HEK293 (cell line): ENCODE measurements at regions not wholly inside any gene's neighbourhood (a gene's known extent, or its start where the extent isn't known, plus 50 kb on each side); places are given as distances from the start of the nearest gene placed in this dataset.

Source experiments
- CTCF ChIA-PET: fragments of 350-600 bp; formaldehyde crosslinking; extraction: SDS; loops from one replicate; lab custom pipeline; 2021; ENCODE audit warnings: antibody characterized with exemption; lab: Yijun Ruan, JAX
- POLR2A ChIA-PET: fragments of 300-600 bp; formaldehyde crosslinking; extraction: SDS; loops from one replicate; lab custom pipeline; 2020; ENCODE audit warnings: antibody characterized with exemption, inconsistent platforms; lab: Yijun Ruan, JAX
- H3K27ac ChIP-seq: fragments of 200-500 bp; sonication (Bioruptor generic); 2 replicates; pipeline ENCODE4 v1.5.1; 2014; ENCODE audit warnings: low read depth, low read length, control low read depth, inconsistent platforms; ENCODE audit errors: extremely low read depth
- H3K36me3 ChIP-seq, 2 experiments: fragments of 200-500 bp in 1 of 2; sonication (Bioruptor generic) in 1 of 2; 1 replicate in 1 of 2; 2 replicates in 1 of 2; pipeline ENCODE4 v1.5.1; 2014 to 2017; ENCODE audit warnings: inconsistent platforms in 2 of 2, low read length in 2 of 2; ENCODE audit not compliant: control insufficient read depth in 2 of 2, insufficient read depth in 1 of 2
- H3K4me1 ChIP-seq: fragments of 200-500 bp; sonication (Bioruptor generic); 2 replicates; pipeline ENCODE4 v1.5.1; 2014; ENCODE audit warnings: mild to moderate bottlenecking, low read length, inconsistent platforms; ENCODE audit not compliant: control insufficient read depth, insufficient read depth
- H3K4me3 ChIP-seq: 2 replicates; pipeline ENCODE4 v1.5.1; 2011; ENCODE audit warnings: low read depth, mild to moderate bottlenecking, control low read depth, low read length, moderate library complexity
- H3K9me3 ChIP-seq: fragments of 200-500 bp; sonication (Bioruptor generic); 2 replicates; pipeline ENCODE4 v1.5.1; 2014; ENCODE audit warnings: low read depth, low read length, inconsistent platforms; ENCODE audit not compliant: control insufficient read depth, insufficient read depth
- EGR2 ChIP-seq: fragments of 450-650 bp; formaldehyde crosslinking; IDR thresholded peaks from 2 replicates; pipeline ENCODE4 v1.5.1; 2016; ENCODE audit warnings: low read depth, missing biosample characterization, missing genetic modification characterization
- GFI1B ChIP-seq: fragments of 450-650 bp; formaldehyde crosslinking; IDR thresholded peaks from 2 replicates; pipeline ENCODE4 v1.5.1; 2016; ENCODE audit warnings: missing biosample characterization, missing genetic modification characterization
- GLI4 ChIP-seq: fragments of 450-650 bp; formaldehyde crosslinking; IDR thresholded peaks from 2 replicates; pipeline ENCODE4 v1.5.1; 2016; ENCODE audit warnings: missing biosample characterization, missing genetic modification characterization
- HOXA7 ChIP-seq: sonication (generic); formaldehyde crosslinking; IDR thresholded peaks from 2 replicates; pipeline ENCODE4 v1.8.1; 2022; ENCODE audit warnings: missing genetic modification reagents, borderline replicate concordance
- KLF10 ChIP-seq: fragments of 450-650 bp; IDR thresholded peaks from 2 replicates; pipeline ENCODE4 v1.5.1; 2018; ENCODE audit warnings: missing biosample characterization, mild to moderate bottlenecking, missing genetic modification characterization
- OSR2 ChIP-seq: fragments of 450-650 bp; formaldehyde crosslinking; IDR thresholded peaks from 2 replicates; pipeline ENCODE4 v1.5.1; 2016; ENCODE audit warnings: missing biosample characterization, missing genetic modification characterization
- TRIM28 ChIP-seq: IDR thresholded peaks from 2 replicates; pipeline ENCODE4 v1.6.1; 2011; ENCODE audit warnings: low read length, control low read depth, borderline replicate concordance
- ZBTB11 ChIP-seq: fragments of 450-650 bp; formaldehyde crosslinking; conservative IDR thresholded peaks from 2 replicates; pipeline ENCODE4 v1.5.1; 2016; ENCODE audit warnings: low read depth, missing biosample characterization, missing genetic modification characterization
- ZBTB7A ChIP-seq: fragments of 450-650 bp; formaldehyde crosslinking; IDR thresholded peaks from 2 replicates; pipeline ENCODE4 v1.5.1; 2016; ENCODE audit warnings: low read depth, missing biosample characterization, missing genetic modification characterization
- ZNF114 ChIP-seq: fragments of 450-650 bp; formaldehyde crosslinking; IDR thresholded peaks from 2 replicates; pipeline ENCODE4 v1.5.0; 2017; ENCODE audit warnings: missing biosample characterization, missing genetic modification characterization
- ZNF146 ChIP-seq: fragments of 450-650 bp; formaldehyde crosslinking; IDR thresholded peaks from 2 replicates; pipeline ENCODE4 v1.5.1; 2016; ENCODE audit warnings: missing biosample characterization, missing genetic modification characterization
- ZNF202 ChIP-seq: fragments of 450-650 bp; formaldehyde crosslinking; IDR thresholded peaks from 2 replicates; pipeline ENCODE4 v1.5.1; 2016; ENCODE audit warnings: missing biosample characterization, missing genetic modification characterization, borderline replicate concordance
- ZNF24 ChIP-seq: fragments of 450-650 bp; formaldehyde crosslinking; IDR thresholded peaks from 2 replicates; pipeline ENCODE4 v1.5.1; 2016; ENCODE audit warnings: missing biosample characterization, missing genetic modification characterization
- ZNF26 ChIP-seq: fragments of 450-650 bp; formaldehyde crosslinking; IDR thresholded peaks from 2 replicates; pipeline ENCODE4 v1.5.1; 2016; ENCODE audit warnings: missing biosample characterization, missing genetic modification characterization
- ZNF354C ChIP-seq: fragments of 450-650 bp; formaldehyde crosslinking; IDR thresholded peaks from 2 replicates; pipeline ENCODE4 v1.5.1; 2016; ENCODE audit warnings: missing biosample characterization, missing genetic modification characterization, low read depth, borderline replicate concordance
- ZNF521 ChIP-seq: fragments of 450-650 bp; formaldehyde crosslinking; IDR thresholded peaks from 2 replicates; pipeline ENCODE4 v1.5.1; 2017; ENCODE audit warnings: missing biosample characterization, mild to moderate bottlenecking, missing genetic modification characterization
- TF ChIP-seq, protein P1 (sequence below): fragments of 450-650 bp; formaldehyde crosslinking; IDR thresholded peaks from 2 replicates; pipeline ENCODE4 v1.5.1; 2016; ENCODE audit warnings: missing biosample characterization, missing genetic modification characterization, low read depth
- TF ChIP-seq, protein P2 (sequence below): fragments of 450-650 bp; formaldehyde crosslinking; IDR thresholded peaks from 2 replicates; pipeline ENCODE4 v1.5.1; 2017; ENCODE audit warnings: missing biosample characterization, missing genetic modification characterization

GRCh38 chr2:128374711-128375413 lies 56.2 kb upstream of the HS6ST1 start:
- no peaks in the 10 kb centered on the region for H3K9me3 ChIP-seq
- H3K4me1 ChIP-seq: no peaks in the 10 kb centered on the region
- no peak overlapping the region for H3K4me3 ChIP-seq
- no peaks in the 10 kb centered on the region for H3K36me3 ChIP-seq
- ChIA-PET POLR2A (no interaction called here), CTCF (no interaction called here)
- H3K27ac ChIP-seq: no peak overlapping the region
- TF ChIP-seq TRIM28: no peak
- no peak for TF ChIP-seq ZNF202 (tag by site-specific recombination)
- no peak for TF ChIP-seq ZNF146

- Histone ChIP-seq H3K4me3 (no peak overlapping the region), H3K9me3 (no peaks in the 10 kb centered on the region), H3K36me3 (no peaks in the 10 kb centered on the region), H3K27ac (no peak overlapping the region), H3K4me1 (no peaks in the 10 kb centered on the region)
- TF ChIP-seq GFI1B (no peak), ZNF114 (no peak), OSR2 (no peak), KLF10 (tag by site-specific recombination) (no peak), ZNF521 (tag by site-specific recombination) (no peak), HOXA7 (CRISPR knock-in tag) (no peak), ZBTB7A (tag by site-specific recombination) (no peak), GLI4 (tag by site-specific recombination) (no peak), ZNF354C (tag by site-specific recombination) (no peak), ZNF26 (tag by site-specific recombination) (no peak), ZBTB11 (tag by site-specific recombination) (no peak), EGR2 (tag by site-specific recombination) (no peak), ZNF24 (tag by site-specific recombination) (no peak), ZNF146 (no peak)
- TF ChIP-seq, protein P1, sequence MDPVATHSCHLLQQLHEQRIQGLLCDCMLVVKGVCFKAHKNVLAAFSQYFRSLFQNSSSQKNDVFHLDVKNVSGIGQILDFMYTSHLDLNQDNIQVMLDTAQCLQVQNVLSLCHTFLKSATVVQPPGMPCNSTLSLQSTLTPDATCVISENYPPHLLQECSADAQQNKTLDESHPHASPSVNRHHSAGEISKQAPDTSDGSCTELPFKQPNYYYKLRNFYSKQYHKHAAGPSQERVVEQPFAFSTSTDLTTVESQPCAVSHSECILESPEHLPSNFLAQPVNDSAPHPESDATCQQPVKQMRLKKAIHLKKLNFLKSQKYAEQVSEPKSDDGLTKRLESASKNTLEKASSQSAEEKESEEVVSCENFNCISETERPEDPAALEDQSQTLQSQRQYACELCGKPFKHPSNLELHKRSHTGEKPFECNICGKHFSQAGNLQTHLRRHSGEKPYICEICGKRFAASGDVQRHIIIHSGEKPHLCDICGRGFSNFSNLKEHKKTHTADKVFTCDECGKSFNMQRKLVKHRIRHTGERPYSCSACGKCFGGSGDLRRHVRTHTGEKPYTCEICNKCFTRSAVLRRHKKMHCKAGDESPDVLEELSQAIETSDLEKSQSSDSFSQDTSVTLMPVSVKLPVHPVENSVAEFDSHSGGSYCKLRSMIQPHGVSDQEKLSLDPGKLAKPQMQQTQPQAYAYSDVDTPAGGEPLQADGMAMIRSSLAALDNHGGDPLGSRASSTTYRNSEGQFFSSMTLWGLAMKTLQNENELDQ (tag by site-specific recombination): no peak
- TF ChIP-seq, protein P2, sequence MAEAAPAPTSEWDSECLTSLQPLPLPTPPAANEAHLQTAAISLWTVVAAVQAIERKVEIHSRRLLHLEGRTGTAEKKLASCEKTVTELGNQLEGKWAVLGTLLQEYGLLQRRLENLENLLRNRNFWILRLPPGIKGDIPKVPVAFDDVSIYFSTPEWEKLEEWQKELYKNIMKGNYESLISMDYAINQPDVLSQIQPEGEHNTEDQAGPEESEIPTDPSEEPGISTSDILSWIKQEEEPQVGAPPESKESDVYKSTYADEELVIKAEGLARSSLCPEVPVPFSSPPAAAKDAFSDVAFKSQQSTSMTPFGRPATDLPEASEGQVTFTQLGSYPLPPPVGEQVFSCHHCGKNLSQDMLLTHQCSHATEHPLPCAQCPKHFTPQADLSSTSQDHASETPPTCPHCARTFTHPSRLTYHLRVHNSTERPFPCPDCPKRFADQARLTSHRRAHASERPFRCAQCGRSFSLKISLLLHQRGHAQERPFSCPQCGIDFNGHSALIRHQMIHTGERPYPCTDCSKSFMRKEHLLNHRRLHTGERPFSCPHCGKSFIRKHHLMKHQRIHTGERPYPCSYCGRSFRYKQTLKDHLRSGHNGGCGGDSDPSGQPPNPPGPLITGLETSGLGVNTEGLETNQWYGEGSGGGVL (tag by site-specific recombination): no peak
- ChIA-PET CTCF (no interaction called here), POLR2A (no interaction called here)
Observed at GRCh38 chr2:128375454-128375853, 56.8 kb upstream of the HS6ST1 start.
